Testis (tissue), 2 donors: ENCODE measurements at regions not wholly inside any gene's neighbourhood (a gene's known extent, or its start where the extent isn't known, plus 50 kb on each side); places are given as distances from the start of the nearest gene placed in this dataset.

Experiments
- DNase-seq: peaks from one replicate; pipeline ENCODE4 v3.0.0-alpha.2; 2019
- H3K27ac ChIP-seq, 2 donors: fragments of 200-600 bp; sonication (generic); one replicate each; pipeline ENCODE4 v1.5.1; 2019
- H3K27me3 ChIP-seq: fragments of 200-600 bp; sonication (generic); one replicate; pipeline ENCODE4 v1.5.1; 2019
- H3K36me3 ChIP-seq: fragments of 200-600 bp; sonication (generic); one replicate; pipeline ENCODE4 v1.5.1; 2017; ENCODE audit warnings: low read depth; ENCODE audit errors: missing control alignments
- H3K4me1 ChIP-seq: fragments of 200-600 bp; sonication (generic); one replicate; pipeline ENCODE4 v1.5.1; 2019
- H3K4me3 ChIP-seq, 2 donors: fragments of 200-600 bp; sonication (generic); one replicate each; pipeline ENCODE4 v1.5.1; 2017 to 2019
- H3K9me3 ChIP-seq: fragments of 200-600 bp; sonication (generic); one replicate; pipeline ENCODE4 v1.5.1; 2017
- CTCF ChIP-seq, 3 experiments: fragments of 450-650 bp in 2 of 3; fragments of 200-600 bp in 1 of 3; sonication (generic) in 1 of 3; IDR thresholded peaks; one replicate each; pipeline ENCODE4 v1.5.1; 2016 to 2019; ENCODE audit warnings: antibody characterized with exemption in 3 of 3, mild to moderate bottlenecking in 2 of 3, moderate library complexity in 1 of 3
- POLR2A ChIP-seq: fragments of 450-650 bp; IDR thresholded peaks from one replicate; pipeline ENCODE4 v1.6.1; 2017; ENCODE audit warnings: antibody characterized with exemption, mild to moderate bottlenecking, moderate library complexity
- WGBS, 2 donors: methylation state at CpG; one replicate each; pipeline ENCODE4 v1.1.5; 2018; 5-methylcytosine and 5-hydroxymethylcytosine counted together
- intact Hi-C: fragments of 100-400 bp; cut with DNase I; formaldehyde crosslinking; loops from one replicate; pipeline ENCODE4 v1.15.1; 2023; ENCODE audit warnings: low total_unique reads

GRCh38 chr2:5988120-5988519 is 295.9 kb downstream of the SOX11 start:
- Histone ChIP-seq H3K9me3 (no peaks in the 10 kb centered on the region), H3K27ac (no peak overlapping the region), H3K4me3 (no peak overlapping the region), H3K36me3 (no peaks in the 10 kb centered on the region), H3K27me3 (no peaks in the 10 kb centered on the region), H3K4me1 (no peaks in the 10 kb centered on the region)
- TF ChIP-seq CTCF (IDR thresholded peaks at IDR 0.05) (no peak), POLR2A (no peak)
- intact Hi-C loops, result no loop called here
- no peak for DNase-seq
- WGBS, 2 donors, result 74 to 77% methylated on average over 3 of the region's 3 CpGs

- no peak for DNase-seq
- intact Hi-C loops, result no loop called here
- Histone ChIP-seq H3K4me3 (no peak overlapping the region), H3K27me3 (no peaks in the 10 kb centered on the region), H3K36me3 (no peaks in the 10 kb centered on the region), H3K4me1 (no peaks in the 10 kb centered on the region), H3K27ac (no peak overlapping the region), H3K9me3 (no peaks in the 10 kb centered on the region)
- no peak for TF ChIP-seq CTCF (IDR thresholded peaks at IDR 0.05)
- no peak for TF ChIP-seq POLR2A
- 86% methylated on average over 5 of the region's 5 CpGs for WGBS, 2 donors
Measured at GRCh38 chr2:5990086-5990485, 297.9 kb downstream of the SOX11 start.

- TF ChIP-seq CTCF (IDR thresholded peaks at IDR 0.05), result no peak
- no peak for TF ChIP-seq POLR2A
- Histone ChIP-seq H3K9me3 (no peaks in the 10 kb centered on the region), H3K36me3 (no peaks in the 10 kb centered on the region), H3K27me3 (no peaks in the 10 kb centered on the region), H3K4me1 (no peaks in the 10 kb centered on the region), H3K4me3 (no peak overlapping the region), H3K27ac (no peak overlapping the region)
- DNase-seq, result no peak
- intact Hi-C loops, result no loop called here
- 46 to 51% methylated on average over 8 of the region's 8 CpGs for WGBS, 2 donors
Measured at GRCh38 chr2:5991305-5991968, 299.3 kb downstream of the SOX11 start.

DNA sequence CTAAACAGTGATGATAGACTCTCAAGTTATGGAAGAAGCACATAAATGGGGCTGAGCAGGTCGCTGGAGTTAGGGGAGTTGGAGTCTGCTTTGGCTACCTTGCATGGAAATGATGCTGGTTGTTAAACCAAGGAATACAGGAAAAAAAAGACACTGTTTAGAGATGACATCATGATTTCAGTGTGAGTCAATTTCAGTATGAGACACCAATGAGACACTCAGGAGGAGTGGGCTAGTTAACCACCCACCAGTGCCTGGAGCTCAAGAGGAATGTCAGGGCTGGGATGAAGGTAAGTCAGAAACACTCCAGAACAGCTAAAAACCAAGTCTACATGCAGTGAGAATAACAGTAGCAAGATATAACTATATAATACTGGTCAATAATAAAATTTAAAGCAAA is 303.6 kb downstream of the SOX11 start:
- WGBS, 2 donors, result 81 to 92% methylated on average over 1 of the region's 1 CpG
- Histone ChIP-seq H3K4me1 (no peaks in the 10 kb centered on the region), H3K4me3 (no peak overlapping the region), H3K36me3 (no peaks in the 10 kb centered on the region), H3K27me3 (no peaks in the 10 kb centered on the region), H3K9me3 (no peaks in the 10 kb centered on the region), H3K27ac (no peak overlapping the region)
- no peak for TF ChIP-seq POLR2A
- no peak for TF ChIP-seq CTCF (IDR thresholded peaks at IDR 0.05)
- no peak for DNase-seq
- intact Hi-C loops, result no loop called here

GRCh38 chr2:6008186-6008585 is 316.0 kb downstream of the SOX11 start:
- Histone ChIP-seq H3K4me1 (no peaks in the 10 kb centered on the region), H3K27me3 (no peaks in the 10 kb centered on the region), H3K36me3 (no peaks in the 10 kb centered on the region), H3K9me3 (no peaks in the 10 kb centered on the region), H3K27ac (no peak overlapping the region), H3K4me3 (no peak overlapping the region)
- no peak for DNase-seq
- TF ChIP-seq CTCF (IDR thresholded peaks at IDR 0.05) (no peak), POLR2A (no peak)
- intact Hi-C loops, result no loop called here
- WGBS, 2 donors, result 82 to 95% methylated on average over 2 of the region's 2 CpGs
